Heart right ventricle (tissue), 16 donors: ENCODE measurements at regions not wholly inside any gene's neighbourhood (a gene's known extent, or its start where the extent isn't known, plus 50 kb on each side); places are given as distances from the start of the nearest gene placed in this dataset.

Experiments used
- ATAC-seq, 8 donors: fragments of 200-7000 bp; cut with Tn5 transposase; one replicate each; pipeline ENCODE4 v1.9.1; 2020; ENCODE audit warnings: mild to moderate bottlenecking in 8 of 8, moderate library complexity in 8 of 8, moderate number of reproducible peaks in 1 of 8
- DNase-seq, 2 donors: peaks; one replicate each; pipeline ENCODE4 v3.0.0-alpha.2; 2020
- H3K27ac ChIP-seq, 10 donors: fragments of 200-600 bp; sonication (generic) in 2 of 10; one replicate each; pipeline versions ENCODE4 v1.5.0 to v1.8.0; 2020 to 2022; ENCODE audit warnings: mild to moderate bottlenecking in 3 of 10
- H3K27me3 ChIP-seq, 7 donors: fragments of 200-600 bp; one replicate each; pipeline ENCODE4 v1.8.0; 2021 to 2022; ENCODE audit warnings: mild to moderate bottlenecking in 2 of 7
- H3K36me3 ChIP-seq, 9 donors: fragments of 200-600 bp; sonication (generic) in 1 of 9; one replicate each; pipeline versions ENCODE4 v1.5.0 to v1.8.0; 2020 to 2022; ENCODE audit warnings: mild to moderate bottlenecking in 2 of 9
- H3K4me1 ChIP-seq, 9 donors: fragments of 200-600 bp; sonication (generic) in 1 of 9; one replicate each; pipeline versions ENCODE4 v1.5.0 to v1.8.0; 2020 to 2022; ENCODE audit warnings: mild to moderate bottlenecking in 4 of 9
- H3K4me3 ChIP-seq, 10 donors: fragments of 200-600 bp; sonication (generic) in 2 of 10; one replicate each; pipeline versions ENCODE4 v1.5.0 to v1.8.0; 2020 to 2022; ENCODE audit warnings: mild to moderate bottlenecking in 7 of 10, moderate library complexity in 2 of 10
- H3K9me3 ChIP-seq, 11 donors: fragments of 200-600 bp in 10 of 11; sonication (generic) in 2 of 11; one replicate each; pipeline versions ENCODE4 v1.5.0 to v1.8.0; 2013 to 2022; ENCODE audit warnings: mild to moderate bottlenecking in 2 of 11, control low read depth in 1 of 11, moderate library complexity in 1 of 11
- CTCF ChIP-seq, 9 donors: fragments of 200-600 bp; sonication (generic) in 2 of 9; IDR thresholded peaks; one replicate each; pipeline versions ENCODE4 v1.5.0 to v1.8.0; 2021 to 2022; ENCODE audit warnings: antibody characterized with exemption in 9 of 9, mild to moderate bottlenecking in 5 of 9, moderate library complexity in 1 of 9
- WGBS, 2 donors: extraction: QIAGEN DNeasy Blood & Tissue Kit; methylation state at CpG; one replicate each; pipeline ENCODE4 v1.1.7; 2013; ENCODE audit warnings: inconsistent platforms in 1 of 2; 5-methylcytosine and 5-hydroxymethylcytosine counted together
- intact Hi-C, 10 donors: fragments of 100-400 bp; cut with DNase I; formaldehyde crosslinking; loops; one replicate each; pipeline versions ENCODE4 v1.11.1 to v1.14.2; 2022
- donor health status: Arrhythmogenic right ventricular cardiomyopathy.
- donor health status: ischemic (EF 13 %, LVEDD 7.1; RV severe dilation, severe dysfunction).
- donor health status: healthy with polysubstance abuse.
- donor health status: DM: no; HTN: yes; CAD: no.
- donor health status: DM: no; HTN: no; CAD: no.
- donor health status: ischemic (EF 25% LVEDD 6.9; RV normal size, moderate dysfunction).
- donor health status: ischemic (EF 25% LVEDD 5.7; RV mildly dilated, moderate dysfunction).
- donor health status: healthy.
- donor health status: DM: yes; HTN: yes; CAD: no.
- donor health status: Ischemic cardiomyopathy.
- donor health status: ischemic (EF 35%, LVEDD 5.7; RV mildly dilated, moderate dysfunction).
- donor health status: nonischemic (EF 11% LVEDD 7.7; RV severe dilation, severe dysfunction).
- donor health status: DM: yes; HTN: yes; CAD: no.
- donor health status: PGD.
- donor health status: ischemic (EF 29% LVEDD 5.4; RV normal size, mild dysfunction).
- donor health status: nonischemic (EF 23%, LVEDD 6.1; RV moderate dilation, normal function).

- Histone ChIP-seq H3K9me3 (peaks cover 0 to 5% (median 0%) of the 10 kb centered on the region in 11 donors), H3K27ac (no peak overlapping the region), H3K4me1 (no peaks in the 10 kb centered on the region), H3K36me3 (no peaks in the 10 kb centered on the region), H3K4me3 (no peak overlapping the region), H3K27me3 (peaks cover 0 to under 1% (median 0%) of the 10 kb centered on the region in 7 donors)
- intact Hi-C loops = no loop called here
- TF ChIP-seq CTCF (IDR thresholded peaks at IDR 0.05) = no peak
- ATAC-seq (no peak), DNase-seq (no peak)
- 43 to 45% methylated on average over 1 of the region's 1 CpG for WGBS, 2 donors
Measured at GRCh38 chr7:69272101-69272500, 326.2 kb upstream of the AUTS2 start.

- Histone ChIP-seq H3K27me3 (no peaks in the 10 kb centered on the region), H3K4me1 (no peaks in the 10 kb centered on the region), H3K36me3 (no peaks in the 10 kb centered on the region), H3K4me3 (no peak overlapping the region), H3K27ac (no peak overlapping the region), H3K9me3 (peaks cover 0 to 5% (median 0%) of the 10 kb centered on the region in 11 donors)
- WGBS, 2 donors = 33 to 65% methylated on average over 3 of the region's 3 CpGs
- TF ChIP-seq CTCF (IDR thresholded peaks at IDR 0.05) = no peak
- intact Hi-C loops = no loop called here
- ATAC-seq = no peak
- no peak for DNase-seq
Measured at GRCh38 chr7:69276011-69276729, 322.1 kb upstream of the AUTS2 start.

- no peak overlapping the region for H3K4me3 ChIP-seq
- no peak overlapping the region for H3K27ac ChIP-seq
- no peak for ATAC-seq
- DNase-seq = no peak
- WGBS, 2 donors = 74% methylated on average over 5 of the region's 5 CpGs
- H3K36me3 ChIP-seq = no peaks in the 10 kb centered on the region
- peaks cover 0 to 13% (median 0%) of the 10 kb centered on the region in 11 donors for H3K9me3 ChIP-seq
- intact Hi-C loops = no loop called here
- H3K4me1 ChIP-seq = no peaks in the 10 kb centered on the region
- TF ChIP-seq CTCF (IDR thresholded peaks at IDR 0.05) = no peak
- H3K27me3 ChIP-seq = no peaks in the 10 kb centered on the region
Measured at GRCh38 chr7:69277366-69277765, 320.9 kb upstream of the AUTS2 start.

GRCh38 chr7:69282946-69283345 lies 315.3 kb upstream of the AUTS2 start:
- no peak for TF ChIP-seq CTCF (IDR thresholded peaks at IDR 0.05)
- H3K4me3 ChIP-seq = no peak overlapping the region
- DNase-seq = peak in 1 of 2 donors; percentile 6
- peaks cover 0 to 19% (median 8%) of the 10 kb centered on the region in 9 donors for H3K4me1 ChIP-seq
- peaks cover 0 to 15% (median 0%) of the 10 kb centered on the region in 11 donors for H3K9me3 ChIP-seq
- no peaks in the 10 kb centered on the region for H3K36me3 ChIP-seq
- peak overlapping the region in 1 of 10 donors; percentile 60 for H3K27ac ChIP-seq
- intact Hi-C loops = no loop called here
- 34 to 50% methylated on average over 3 of the region's 3 CpGs for WGBS, 2 donors
- ATAC-seq = peak in 6 of 8 donors; percentile 38 to 67 (median 59)
- H3K27me3 ChIP-seq = no peaks in the 10 kb centered on the region
